HG03135 (cell line): ENCODE measurements at regions not wholly inside any gene's neighbourhood (a gene's known extent, or its start where the extent isn't known, plus 50 kb on each side); places are given as distances from the start of the nearest gene placed in this dataset.
"Not testable (repeated sequence)": the region's sequence is repeated elsewhere in the genome, so short reads cannot be mapped to it uniquely, and the experiment has no call there.

Experiments used
- ATAC-seq: cut with Tn5 transposase; IDR thresholded peaks from one replicate; pipeline ENCODE4 v1.9.1; 2021; ENCODE audit warnings: mild to moderate bottlenecking, moderate library complexity; ENCODE audit not compliant: unreplicated experiment

- no peak for ATAC-seq
These were observed 159.8 kb upstream of the TMEM260 start for GRCh38 chr14:56419750-56420149.

- no peak for ATAC-seq
These were observed 157.4 kb upstream of the TMEM260 start for GRCh38 chr14:56422221-56422620.

- no peak for ATAC-seq
These were observed 156.8 kb upstream of the TMEM260 start for GRCh38 chr14:56422703-56423213.

GRCh38 chr14:56423544-56423943 is 156.1 kb upstream of the TMEM260 start:
- ATAC-seq: no peak

- no peak for ATAC-seq
These were observed 148.6 kb upstream of the TMEM260 start for GRCh38 chr14:56431013-56431412.

GRCh38 chr14:56449670-56450213 is 129.9 kb upstream of the TMEM260 start:
- no peak for ATAC-seq

GRCh38 chr14:56452940-56453339 is 126.7 kb upstream of the TMEM260 start:
- ATAC-seq: no peak

- ATAC-seq: not testable (repeated sequence)
These were observed 124.9 kb upstream of the TMEM260 start for GRCh38 chr14:56454680-56455079.

- ATAC-seq: no peak
These were observed 119.1 kb upstream of the TMEM260 start for GRCh38 chr14:56460469-56460868.

GRCh38 chr14:56461276-56462275 is 118.0 kb upstream of the TMEM260 start:
- ATAC-seq: no peak

GRCh38 chr14:56463271-56463890 is 116.2 kb upstream of the TMEM260 start:
- ATAC-seq: no peak

- no peak for ATAC-seq
These were observed 108.5 kb upstream of the TMEM260 start for GRCh38 chr14:56471056-56471455.

GRCh38 chr14:56474419-56475022 is 105.1 kb upstream of the TMEM260 start:
- no peak for ATAC-seq

- no peak for ATAC-seq
These were observed 97.2 kb upstream of the TMEM260 start for GRCh38 chr14:56482310-56482911.

- no peak for ATAC-seq
These were observed 92.4 kb upstream of the TMEM260 start for GRCh38 chr14:56487090-56487667.

- ATAC-seq: no peak
These were observed 91.8 kb upstream of the TMEM260 start for GRCh38 chr14:56487761-56488160.

GRCh38 chr14:56488306-56488705 is 91.3 kb upstream of the TMEM260 start:
- ATAC-seq: no peak

GRCh38 chr14:56490379-56490778 is 89.2 kb upstream of the TMEM260 start:
- no peak for ATAC-seq

- peak; percentile 70 for ATAC-seq
These were observed 88.0 kb upstream of the TMEM260 start for GRCh38 chr14:56491299-56492285.
